ENCODE measurements at regions not wholly inside any gene's neighbourhood (a gene's known extent, or its start where the extent isn't known, plus 50 kb on each side); places are given as distances from the start of the nearest gene placed in this dataset.

GRCh38 chr6:138685781-138686180 lies 87.8 kb upstream of the CCDC28A start (continued):
- TF ChIP-seq TAF1 (conservative IDR thresholded peaks at IDR 0.05) (no peak), JUND (IDR thresholded peaks at IDR 0.05) (no peak), ATF3 (IDR thresholded peaks at IDR 0.05) (no peak)

GRCh38 chr6:138688580-138688979 lies 85.0 kb upstream of the CCDC28A start:
- Histone ChIP-seq H3K9ac (ENCODE audit: low read depth in 1 of 2, low read length in 2 of 2) (no peak overlapping the region), H3K9me3 (ENCODE audit: control insufficient read depth in 4 of 4, low read length in 3 of 4) (no peaks in the 10 kb centered on the region), H3K27ac (ENCODE audit: low read depth in 1 of 2, low read length in 2 of 2) (no peak overlapping the region), H3K4me1 (ENCODE audit: control insufficient read depth in 4 of 4, insufficient read depth in 4 of 4, low read length in 3 of 4) (peaks cover 0 to 24% (median 20%) of the 10 kb centered on the region in 4 donors), H3K27me3 (ENCODE audit: control insufficient read depth in 4 of 4, insufficient read depth in 4 of 4, low read length in 3 of 4) (no peaks in the 10 kb centered on the region), H3K4me3 (ENCODE audit: low read depth in 1 of 3, low read length in 3 of 3) (no peak overlapping the region), H3K36me3 (ENCODE audit: control insufficient read depth in 4 of 4, insufficient read depth in 3 of 4, low read depth in 1 of 4, low read length in 3 of 4) (no peaks in the 10 kb centered on the region)
- no peak for TF ChIP-seq JUND (IDR thresholded peaks at IDR 0.05)
- no peak for TF ChIP-seq GABPA (IDR thresholded peaks at IDR 0.05 in 1 of 2, conservative IDR thresholded peaks at IDR 0.05 in 1 of 2)
- TF ChIP-seq NR2F2 (IDR thresholded peaks at IDR 0.05): no peak
- TF ChIP-seq RAD21 (IDR thresholded peaks at IDR 0.05): peak in 1 of 2 donors; percentile 9
- TF ChIP-seq EGR1 (IDR thresholded peaks at IDR 0.05; ENCODE audit: low read depth in 2 of 2): no peak
- TF ChIP-seq SP1 (IDR thresholded peaks at IDR 0.05): peak; percentile 46
- TF ChIP-seq CTCF (IDR thresholded peaks at IDR 0.05; ENCODE audit: low read depth, low read length, missing input control): no peak
- TF ChIP-seq HNF4G (IDR thresholded peaks at IDR 0.05): no peak
- no peak for TF ChIP-seq MAX (IDR thresholded peaks at IDR 0.05)
- peak; percentile 23 to 35 for TF ChIP-seq HNF4A (conservative IDR thresholded peaks at IDR 0.05)
- TF ChIP-seq YY1 (IDR thresholded peaks at IDR 0.05): no peak
- TF ChIP-seq ZBTB33 (IDR thresholded peaks at IDR 0.05): no peak
- peak; percentile 64 for TF ChIP-seq FOXA2 (IDR thresholded peaks at IDR 0.05)
- TF ChIP-seq ATF3 (IDR thresholded peaks at IDR 0.05): no peak
- peak in 1 of 2 donors; percentile 17 for TF ChIP-seq RXRA (IDR thresholded peaks at IDR 0.05)
- no peak for TF ChIP-seq REST (IDR thresholded peaks at IDR 0.05)
- 43% methylated on average over 4 of the region's 4 CpGs for WGBS
- DNase-seq (ENCODE audit: low spot score): no peak
